Coronary artery (tissue), 2 donors: ENCODE measurements at regions not wholly inside any gene's neighbourhood (a gene's known extent, or its start where the extent isn't known, plus 50 kb on each side); places are given as distances from the start of the nearest gene placed in this dataset.

Experiments used
- DNase-seq: peaks from one replicate; pipeline ENCODE4 v3.0.0-alpha.2; 2017; ENCODE audit warnings: low spot score
- H3K27ac ChIP-seq, 2 donors: fragments of 200-600 bp; sonication (generic); one replicate each; pipeline ENCODE4 v1.5.1; 2016 to 2019
- H3K4me3 ChIP-seq: fragments of 200-600 bp; sonication (generic); 2 replicates; pipeline ENCODE4 v1.5.1; 2016; ENCODE audit warnings: mild to moderate bottlenecking, moderate library complexity
- TF ChIP-seq, protein P1 (sequence below): fragments of 200-600 bp; sonication (generic); IDR thresholded peaks from one replicate; pipeline ENCODE4 v1.5.1; 2019; ENCODE audit warnings: antibody characterized with exemption

DNA sequence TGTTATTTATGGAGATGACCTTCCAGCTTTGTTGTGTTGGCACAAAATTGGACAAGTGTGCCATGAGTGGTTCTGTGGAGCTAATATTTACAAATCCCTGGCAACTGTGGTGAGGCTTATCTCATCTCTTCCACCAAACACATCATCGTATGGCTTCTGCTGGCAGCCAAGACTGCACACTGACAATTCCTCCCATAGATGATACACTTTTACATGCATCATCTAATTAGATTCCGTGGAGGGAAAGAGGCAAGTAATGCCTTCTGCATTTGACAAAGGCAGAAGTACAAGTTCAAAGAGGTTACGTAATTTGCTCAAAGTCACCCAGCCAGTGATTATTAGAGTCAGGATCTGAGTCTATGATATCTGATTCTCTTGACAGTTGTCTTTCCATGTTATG lies 62.7 kb upstream of the KIRREL3 start:
- DNase-seq: no peak
- TF ChIP-seq, protein P1, sequence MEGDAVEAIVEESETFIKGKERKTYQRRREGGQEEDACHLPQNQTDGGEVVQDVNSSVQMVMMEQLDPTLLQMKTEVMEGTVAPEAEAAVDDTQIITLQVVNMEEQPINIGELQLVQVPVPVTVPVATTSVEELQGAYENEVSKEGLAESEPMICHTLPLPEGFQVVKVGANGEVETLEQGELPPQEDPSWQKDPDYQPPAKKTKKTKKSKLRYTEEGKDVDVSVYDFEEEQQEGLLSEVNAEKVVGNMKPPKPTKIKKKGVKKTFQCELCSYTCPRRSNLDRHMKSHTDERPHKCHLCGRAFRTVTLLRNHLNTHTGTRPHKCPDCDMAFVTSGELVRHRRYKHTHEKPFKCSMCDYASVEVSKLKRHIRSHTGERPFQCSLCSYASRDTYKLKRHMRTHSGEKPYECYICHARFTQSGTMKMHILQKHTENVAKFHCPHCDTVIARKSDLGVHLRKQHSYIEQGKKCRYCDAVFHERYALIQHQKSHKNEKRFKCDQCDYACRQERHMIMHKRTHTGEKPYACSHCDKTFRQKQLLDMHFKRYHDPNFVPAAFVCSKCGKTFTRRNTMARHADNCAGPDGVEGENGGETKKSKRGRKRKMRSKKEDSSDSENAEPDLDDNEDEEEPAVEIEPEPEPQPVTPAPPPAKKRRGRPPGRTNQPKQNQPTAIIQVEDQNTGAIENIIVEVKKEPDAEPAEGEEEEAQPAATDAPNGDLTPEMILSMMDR: no peak
- no peak overlapping the region for H3K4me3 ChIP-seq
- no peak overlapping the region for H3K27ac ChIP-seq

DNA sequence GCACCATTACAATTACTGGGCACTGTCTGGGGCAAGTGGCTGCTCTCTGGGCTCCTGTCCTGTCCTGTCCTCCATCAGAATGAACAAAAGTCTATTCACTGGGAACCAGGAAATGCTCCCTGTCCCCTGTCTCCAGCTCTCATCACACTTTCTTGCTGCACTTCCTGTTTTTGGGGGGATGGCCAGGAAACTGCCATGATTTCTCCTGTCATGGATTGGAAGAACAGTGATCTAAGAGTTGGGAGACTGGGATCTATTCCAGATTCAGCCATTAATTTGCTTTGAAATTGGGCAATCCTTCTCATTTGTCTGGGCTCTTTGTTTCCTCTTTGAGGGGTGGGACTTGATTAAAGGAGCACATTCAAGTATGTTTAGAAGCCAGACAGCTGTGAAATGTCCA lies 61.4 kb upstream of the KIRREL3 start:
- Histone ChIP-seq H3K4me3 (no peak overlapping the region), H3K27ac (no peak overlapping the region)
- TF ChIP-seq, protein P1: no peak
- no peak for DNase-seq

DNA sequence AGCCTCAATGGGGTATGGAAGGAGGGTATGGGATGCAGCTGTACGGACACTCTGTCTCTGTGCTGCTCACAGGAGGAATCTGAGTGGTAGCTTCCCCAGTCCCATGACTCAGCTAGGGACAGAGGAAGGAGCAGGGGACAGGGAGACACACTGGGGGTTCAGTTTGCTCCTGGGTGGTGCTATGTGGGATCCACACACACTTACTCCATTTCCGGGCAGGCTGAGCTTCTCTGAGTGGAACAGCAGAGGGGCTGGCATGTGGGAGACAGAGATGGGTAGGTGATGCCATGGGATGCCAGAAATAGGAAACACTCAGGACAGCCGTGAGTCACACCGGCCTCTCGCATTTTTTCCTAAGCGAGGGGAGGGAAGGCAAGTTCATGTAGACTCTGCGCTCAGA lies 59.2 kb upstream of the KIRREL3 start:
- DNase-seq: no peak
- Histone ChIP-seq H3K4me3 (no peak overlapping the region), H3K27ac (no peak overlapping the region)
- TF ChIP-seq, protein P1: no peak

DNA sequence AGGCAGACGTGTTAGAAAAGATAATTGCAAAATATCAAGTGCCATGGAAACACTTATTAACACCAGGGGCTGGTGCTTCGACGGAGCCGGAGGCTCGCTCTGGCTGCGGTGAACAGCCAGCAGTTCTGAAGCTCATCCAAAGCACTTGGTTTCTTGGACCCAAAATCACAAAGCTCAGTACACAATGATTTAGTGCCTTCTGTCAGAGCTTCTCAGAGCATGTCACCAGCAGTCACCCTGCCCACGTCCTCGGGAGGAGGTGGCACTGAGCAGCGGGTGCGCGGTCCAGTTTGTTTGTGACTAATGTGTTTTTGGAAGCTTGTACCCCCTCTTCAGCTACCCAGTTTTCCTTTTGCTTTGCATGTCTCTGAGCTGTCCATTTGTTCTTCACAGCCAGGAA lies 58.7 kb upstream of the KIRREL3 start:
- H3K27ac ChIP-seq: no peak overlapping the region
- TF ChIP-seq, protein P1: no peak
- no peak for DNase-seq
- H3K4me3 ChIP-seq: no peak overlapping the region

DNA sequence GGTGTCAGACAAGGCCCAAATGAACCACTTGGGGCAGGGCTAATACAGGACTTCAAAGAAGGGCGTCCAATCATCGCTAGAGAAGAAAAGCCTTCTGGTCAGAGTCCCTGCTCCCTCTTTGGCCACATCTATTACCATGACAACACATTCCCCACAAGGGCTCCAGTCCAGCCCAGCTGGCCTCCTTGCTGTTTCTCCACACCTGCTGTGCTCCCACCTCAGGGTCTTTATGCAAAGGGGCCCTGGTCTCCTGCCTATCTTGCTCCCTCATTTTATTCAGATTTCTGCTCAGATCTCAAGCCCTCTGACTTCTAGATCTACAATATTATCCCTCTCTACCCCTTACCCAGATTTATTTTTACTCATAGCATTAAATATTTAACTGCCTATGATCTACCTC lies 58.0 kb upstream of the KIRREL3 start:
- H3K27ac ChIP-seq: no peak overlapping the region
- no peak overlapping the region for H3K4me3 ChIP-seq
- TF ChIP-seq, protein P1: no peak
- no peak for DNase-seq

DNA sequence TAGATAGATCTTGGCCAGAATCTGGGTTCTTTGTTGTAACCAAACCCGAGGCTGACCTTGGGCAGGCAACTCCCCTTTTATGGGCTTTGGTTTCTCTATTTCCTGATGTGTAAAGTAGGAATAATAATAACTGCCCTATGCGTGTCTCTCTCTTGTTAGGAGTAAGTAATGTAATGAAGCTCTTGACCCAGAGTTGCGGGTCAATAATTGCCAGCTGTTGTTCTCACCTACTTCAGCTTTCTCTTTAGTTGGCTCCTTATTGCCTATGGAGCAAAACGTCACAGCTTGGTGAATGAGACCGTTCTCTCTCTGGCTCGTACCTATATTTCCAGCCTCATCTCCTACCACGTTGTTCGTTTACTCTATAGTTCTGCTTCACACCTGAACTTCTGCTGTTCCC lies 56.6 kb upstream of the KIRREL3 start:
- DNase-seq: no peak
- no peak overlapping the region for H3K27ac ChIP-seq
- TF ChIP-seq, protein P1: no peak
- no peak overlapping the region for H3K4me3 ChIP-seq

DNA sequence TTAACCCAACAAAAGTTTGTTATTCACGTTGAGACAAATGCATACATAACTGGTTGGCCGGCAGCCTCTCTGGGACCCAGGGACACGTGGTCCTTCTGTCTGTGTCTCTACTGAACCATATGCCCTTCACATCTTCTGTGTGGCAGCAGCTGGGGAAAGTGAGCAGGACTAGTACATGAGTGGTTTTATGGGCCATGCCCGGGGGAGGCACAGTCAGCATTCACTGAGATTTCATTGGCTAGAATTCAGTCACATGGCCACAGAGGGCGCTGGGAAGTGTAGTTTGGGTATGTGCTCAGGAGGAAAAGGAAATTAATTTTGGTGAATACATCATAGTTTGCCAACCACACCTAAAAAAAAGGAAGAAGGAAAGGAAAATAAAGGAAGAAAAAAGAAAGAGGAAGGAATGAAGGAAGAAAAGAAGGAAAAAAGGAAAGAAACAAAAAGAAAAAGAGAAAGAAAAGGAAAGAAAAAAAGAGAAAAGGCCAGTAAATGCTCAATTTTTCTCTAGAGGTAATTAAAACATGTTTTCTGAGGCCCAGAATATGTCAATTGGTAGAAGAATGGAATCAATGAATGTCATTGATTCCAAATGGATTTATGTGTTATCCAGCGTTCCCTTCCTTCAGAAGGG lies 55.9 kb upstream of the KIRREL3 start:
- TF ChIP-seq, protein P1: no peak
- no peak for DNase-seq
- H3K27ac ChIP-seq: no peak overlapping the region

More for the DNA sequence above, 55.9 kb upstream of the KIRREL3 start:
- H3K4me3 ChIP-seq: no peak overlapping the region
